HEK293 (cell line): ENCODE measurements at regions not wholly inside any gene's neighbourhood (a gene's known extent, or its start where the extent isn't known, plus 50 kb on each side); places are given as distances from the start of the nearest gene placed in this dataset.

Source experiments
- CTCF ChIA-PET: fragments of 350-600 bp; formaldehyde crosslinking; extraction: SDS; loops from one replicate; lab custom pipeline; 2021; ENCODE audit warnings: antibody characterized with exemption; lab: Yijun Ruan, JAX
- POLR2A ChIA-PET: fragments of 300-600 bp; formaldehyde crosslinking; extraction: SDS; loops from one replicate; lab custom pipeline; 2020; ENCODE audit warnings: antibody characterized with exemption, inconsistent platforms; lab: Yijun Ruan, JAX
- H3K27ac ChIP-seq: fragments of 200-500 bp; sonication (Bioruptor generic); 2 replicates; pipeline ENCODE4 v1.5.1; 2014; ENCODE audit warnings: low read depth, low read length, control low read depth, inconsistent platforms; ENCODE audit errors: extremely low read depth
- H3K36me3 ChIP-seq, 2 experiments: fragments of 200-500 bp in 1 of 2; sonication (Bioruptor generic) in 1 of 2; 1 replicate in 1 of 2; 2 replicates in 1 of 2; pipeline ENCODE4 v1.5.1; 2014 to 2017; ENCODE audit warnings: inconsistent platforms in 2 of 2, low read length in 2 of 2; ENCODE audit not compliant: control insufficient read depth in 2 of 2, insufficient read depth in 1 of 2
- H3K4me1 ChIP-seq: fragments of 200-500 bp; sonication (Bioruptor generic); 2 replicates; pipeline ENCODE4 v1.5.1; 2014; ENCODE audit warnings: mild to moderate bottlenecking, low read length, inconsistent platforms; ENCODE audit not compliant: control insufficient read depth, insufficient read depth
- H3K4me3 ChIP-seq: 2 replicates; pipeline ENCODE4 v1.5.1; 2011; ENCODE audit warnings: low read depth, mild to moderate bottlenecking, control low read depth, low read length, moderate library complexity
- H3K9me3 ChIP-seq: fragments of 200-500 bp; sonication (Bioruptor generic); 2 replicates; pipeline ENCODE4 v1.5.1; 2014; ENCODE audit warnings: low read depth, low read length, inconsistent platforms; ENCODE audit not compliant: control insufficient read depth, insufficient read depth
- ATF2 ChIP-seq: fragments of 450-650 bp; formaldehyde crosslinking; IDR thresholded peaks from 2 replicates; pipeline ENCODE4 v1.5.1; 2016; ENCODE audit warnings: missing biosample characterization, missing genetic modification characterization, low read depth
- GLI2 ChIP-seq: fragments of 450-650 bp; formaldehyde crosslinking; IDR thresholded peaks from 2 replicates; pipeline ENCODE4; 2017; ENCODE audit warnings: missing biosample characterization, missing genetic modification characterization, low read depth, borderline replicate concordance
- KLF10 ChIP-seq: fragments of 450-650 bp; IDR thresholded peaks from 2 replicates; pipeline ENCODE4 v1.5.1; 2018; ENCODE audit warnings: missing biosample characterization, mild to moderate bottlenecking, missing genetic modification characterization
- OSR2 ChIP-seq: fragments of 450-650 bp; formaldehyde crosslinking; IDR thresholded peaks from 2 replicates; pipeline ENCODE4 v1.5.1; 2016; ENCODE audit warnings: missing biosample characterization, missing genetic modification characterization
- PRDM1 ChIP-seq: fragments of 450-650 bp; formaldehyde crosslinking; IDR thresholded peaks from 2 replicates; pipeline ENCODE4; 2016; ENCODE audit warnings: missing biosample characterization, missing genetic modification characterization
- PRDM2 ChIP-seq: fragments of 450-650 bp; formaldehyde crosslinking; IDR thresholded peaks from 2 replicates; pipeline ENCODE4 v1.5.1; 2016; ENCODE audit warnings: missing biosample characterization, missing genetic modification characterization, borderline replicate concordance
- ZBTB17 ChIP-seq: fragments of 450-650 bp; formaldehyde crosslinking; IDR thresholded peaks from 2 replicates; pipeline ENCODE4 v1.5.1; 2016; ENCODE audit warnings: missing biosample characterization, missing genetic modification characterization
- ZBTB7A ChIP-seq: fragments of 450-650 bp; formaldehyde crosslinking; IDR thresholded peaks from 2 replicates; pipeline ENCODE4 v1.5.1; 2016; ENCODE audit warnings: low read depth, missing biosample characterization, missing genetic modification characterization
- ZFP41 ChIP-seq: fragments of 450-650 bp; formaldehyde crosslinking; IDR thresholded peaks from 2 replicates; pipeline ENCODE4 v1.5.1; 2016; ENCODE audit warnings: missing biosample characterization, missing genetic modification characterization, borderline replicate concordance
- ZNF248 ChIP-seq: fragments of 450-650 bp; formaldehyde crosslinking; IDR thresholded peaks from 2 replicates; pipeline ENCODE4 v1.5.1; 2017; ENCODE audit warnings: missing biosample characterization, missing genetic modification characterization
- ZNF274 ChIP-seq, 2 experiments: fragments of 200-500 bp in 1 of 2; fragments of 450-650 bp in 1 of 2; sonication (Bioruptor generic) in 1 of 2; formaldehyde crosslinking in 1 of 2; IDR thresholded peaks; 2 replicates each; pipeline versions ENCODE4 v1.5.1 to v1.6.1; 2014 to 2016; ENCODE audit warnings: borderline replicate concordance in 1 of 2, inconsistent platforms in 1 of 2, low read length in 1 of 2, missing biosample characterization in 1 of 2, missing genetic modification characterization in 1 of 2
- ZNF324 ChIP-seq: fragments of 450-650 bp; formaldehyde crosslinking; IDR thresholded peaks from 2 replicates; pipeline ENCODE4 v1.5.1; 2016; ENCODE audit warnings: missing biosample characterization, missing genetic modification characterization
- ZNF514 ChIP-seq: fragments of 450-650 bp; formaldehyde crosslinking; IDR thresholded peaks from 2 replicates; pipeline ENCODE4 v1.5.1; 2016; ENCODE audit warnings: missing biosample characterization, missing genetic modification characterization
- ZNF530 ChIP-seq: fragments of 450-650 bp; formaldehyde crosslinking; IDR thresholded peaks from 2 replicates; pipeline ENCODE4 v1.5.1; 2016; ENCODE audit warnings: low read depth, missing biosample characterization, missing genetic modification characterization
- ZNF645 ChIP-seq: fragments of 450-650 bp; formaldehyde crosslinking; IDR thresholded peaks from 2 replicates; pipeline ENCODE4; 2016; ENCODE audit warnings: missing biosample characterization, missing genetic modification characterization
- ZNF660 ChIP-seq: fragments of 450-650 bp; IDR thresholded peaks from 2 replicates; pipeline ENCODE4 v1.5.1; 2018; ENCODE audit warnings: missing biosample characterization, mild to moderate bottlenecking, missing genetic modification characterization
- ZSCAN16 ChIP-seq: fragments of 450-650 bp; formaldehyde crosslinking; IDR thresholded peaks from 2 replicates; pipeline ENCODE4 v1.5.1; 2016; ENCODE audit warnings: missing biosample characterization, missing genetic modification characterization
- ZSCAN18 ChIP-seq: fragments of 450-650 bp; formaldehyde crosslinking; IDR thresholded peaks from 2 replicates; pipeline ENCODE4 v1.5.1; 2016; ENCODE audit warnings: missing biosample characterization, missing genetic modification characterization
- ZSCAN30 ChIP-seq: fragments of 450-650 bp; IDR thresholded peaks from 2 replicates; pipeline ENCODE4 v1.5.1; 2018; ENCODE audit warnings: missing biosample characterization, mild to moderate bottlenecking, missing genetic modification characterization, moderate library complexity

GRCh38 chr5:117302949-117303348 is 728.3 kb upstream of the SEMA6A start (continued):
- no peak for TF ChIP-seq GLI2 (tag by site-specific recombination)

- no peaks in the 10 kb centered on the region for H3K36me3 ChIP-seq
- H3K4me1 ChIP-seq: no peaks in the 10 kb centered on the region
- H3K4me3 ChIP-seq: no peak overlapping the region
- POLR2A ChIA-PET: no interaction called here
- no peaks in the 10 kb centered on the region for H3K9me3 ChIP-seq
- no peak overlapping the region for H3K27ac ChIP-seq
- TF ChIP-seq ATF2 (peak; percentile 64), ZNF324 (tag by site-specific recombination) (no peak)
- CTCF ChIA-PET: interaction anchor here (0.6 kb wide), 1 partner anchor 718 kb away, joined by 6 read pairs; no protein-coding TSS in a partner anchor
Observed at GRCh38 chr5:117302473-117302872, 727.9 kb upstream of the SEMA6A start.

GRCh38 chr5:117299936-117300328 is 725.3 kb upstream of the SEMA6A start:
- no peak for TF ChIP-seq ZNF514 (tag by site-specific recombination)
- TF ChIP-seq ZNF274 (IDR thresholded peaks at IDR 0.05; ENCODE audit: low read length): no peak
- TF ChIP-seq ZNF274 (tag by site-specific recombination; IDR thresholded peaks at IDR 0.05; ENCODE audit: borderline replicate concordance): no peak
- TF ChIP-seq ZNF530: no peak
- no peak for TF ChIP-seq ZBTB17 (tag by site-specific recombination)
- no peak for TF ChIP-seq ZBTB7A (tag by site-specific recombination)
- TF ChIP-seq ZNF645 (tag by site-specific recombination): no peak
- TF ChIP-seq, all 188 proteins: peak for 0
- no peak overlapping the region for H3K4me3 ChIP-seq
- H3K4me1 ChIP-seq: no peaks in the 10 kb centered on the region
- ChIA-PET CTCF (no interaction called here), POLR2A (no interaction called here)
- H3K36me3 ChIP-seq: no peaks in the 10 kb centered on the region
- H3K9me3 ChIP-seq: no peaks in the 10 kb centered on the region
- no peak overlapping the region for H3K27ac ChIP-seq

GRCh38 chr5:117299224-117299935 is 724.8 kb upstream of the SEMA6A start:
- POLR2A ChIA-PET: no interaction called here
- Histone ChIP-seq H3K9me3 (no peaks in the 10 kb centered on the region), H3K27ac (no peak overlapping the region), H3K36me3 (no peaks in the 10 kb centered on the region), H3K4me3 (no peak overlapping the region), H3K4me1 (no peaks in the 10 kb centered on the region)
- TF ChIP-seq ZSCAN18 (tag by site-specific recombination): no peak
- no peak for TF ChIP-seq PRDM2 (tag by site-specific recombination)
- TF ChIP-seq KLF10 (tag by site-specific recombination): no peak
- no peak for TF ChIP-seq ZSCAN16 (tag by site-specific recombination)
- no peak for TF ChIP-seq ZNF248 (tag by site-specific recombination)
- no peak for TF ChIP-seq PRDM1 (tag by site-specific recombination)
- TF ChIP-seq ZBTB17 (tag by site-specific recombination): no peak
- no peak for TF ChIP-seq OSR2
- TF ChIP-seq ZSCAN30: no peak
- no peak for TF ChIP-seq ZFP41 (tag by site-specific recombination)
- no peak for TF ChIP-seq ZNF660
- CTCF ChIA-PET: no interaction called here
